Right renal cortex interstitium (tissue), 3 donors: ENCODE measurements at regions not wholly inside any gene's neighbourhood (a gene's known extent, or its start where the extent isn't known, plus 50 kb on each side); places are given as distances from the start of the nearest gene placed in this dataset.

Experiments
- DNase-seq, 3 donors: peaks; one replicate each; pipeline ENCODE4 v3.0.0-alpha.2; 2013; ENCODE audit warnings: low read depth in 3 of 3, low spot score in 2 of 3

- no peak for DNase-seq
These were observed 82.7 kb downstream of the THAP12 start for GRCh38 chr11:76298255-76298654.

DNA sequence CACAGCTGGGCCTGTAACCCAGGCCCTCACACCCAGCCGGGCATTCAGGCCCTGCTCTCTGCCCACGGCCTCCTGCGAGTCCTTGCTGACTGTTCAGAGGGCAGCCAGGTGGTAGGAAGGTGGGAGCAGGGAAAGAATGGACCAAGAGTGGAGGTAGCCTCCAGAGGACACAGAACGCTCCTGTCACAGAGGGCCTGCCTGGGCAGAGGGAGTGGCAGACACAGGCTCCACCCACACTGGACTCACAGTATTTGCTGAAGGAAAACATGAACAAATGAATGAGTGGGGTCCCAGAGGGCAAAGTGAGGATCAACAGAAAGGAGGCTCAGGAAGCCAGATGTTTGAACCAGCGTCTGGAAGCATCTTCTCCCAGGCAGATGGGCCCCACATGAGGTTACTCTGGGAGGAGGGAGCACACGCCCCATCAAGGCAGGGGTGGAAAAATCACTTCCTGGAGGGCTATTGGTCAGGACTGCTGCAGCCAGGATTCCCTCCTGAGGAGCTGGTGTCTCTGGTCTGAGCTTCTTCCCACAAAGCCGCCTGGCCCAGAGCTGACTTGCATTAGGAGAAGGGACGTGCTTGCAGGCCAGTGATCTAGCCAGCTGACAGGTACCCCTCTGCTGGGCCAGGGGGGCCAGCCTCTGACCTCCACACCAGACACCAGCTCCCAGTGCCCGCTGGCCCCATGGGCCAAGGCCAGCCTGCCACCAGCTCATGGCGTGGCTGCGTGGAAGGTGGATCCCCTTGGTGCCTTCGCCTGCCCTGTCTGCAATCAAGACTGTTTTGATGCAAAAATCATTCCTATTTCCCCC lies 84.0 kb downstream of the THAP12 start:
- no peak for DNase-seq

GRCh38 chr11:76293189-76293631 lies 86.9 kb upstream of the WNT11 start:
- DNase-seq = no peak

DNA sequence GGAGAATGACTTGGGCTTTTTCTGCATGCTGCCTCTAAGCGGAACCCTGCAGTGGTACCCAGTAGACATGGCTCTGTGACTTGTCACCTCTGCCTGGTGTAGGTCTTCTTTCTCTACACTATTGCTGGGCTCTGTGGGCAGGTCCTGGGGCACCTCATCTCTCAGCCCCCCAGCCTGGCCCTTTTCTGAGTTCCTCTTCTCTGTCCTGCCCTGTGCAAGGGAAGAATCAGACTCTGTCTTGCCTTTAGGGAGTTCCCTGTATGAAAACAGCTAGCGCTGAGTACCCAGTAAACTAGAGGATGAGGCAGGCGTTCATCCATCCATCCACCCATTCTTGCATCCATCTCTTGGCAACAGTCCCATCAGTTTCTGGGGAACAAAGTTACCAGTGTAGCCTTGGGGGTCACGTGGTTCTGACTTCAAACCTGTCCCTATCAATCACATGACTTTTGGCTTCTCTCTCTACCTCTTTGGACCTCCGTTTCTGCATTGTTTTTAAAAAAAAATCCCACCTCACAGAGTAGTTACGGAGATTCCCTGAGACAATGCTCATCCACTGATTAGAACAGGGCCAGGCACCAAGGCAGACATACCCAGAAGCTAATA lies 86.4 kb upstream of the WNT11 start:
- DNase-seq = no peak

DNA sequence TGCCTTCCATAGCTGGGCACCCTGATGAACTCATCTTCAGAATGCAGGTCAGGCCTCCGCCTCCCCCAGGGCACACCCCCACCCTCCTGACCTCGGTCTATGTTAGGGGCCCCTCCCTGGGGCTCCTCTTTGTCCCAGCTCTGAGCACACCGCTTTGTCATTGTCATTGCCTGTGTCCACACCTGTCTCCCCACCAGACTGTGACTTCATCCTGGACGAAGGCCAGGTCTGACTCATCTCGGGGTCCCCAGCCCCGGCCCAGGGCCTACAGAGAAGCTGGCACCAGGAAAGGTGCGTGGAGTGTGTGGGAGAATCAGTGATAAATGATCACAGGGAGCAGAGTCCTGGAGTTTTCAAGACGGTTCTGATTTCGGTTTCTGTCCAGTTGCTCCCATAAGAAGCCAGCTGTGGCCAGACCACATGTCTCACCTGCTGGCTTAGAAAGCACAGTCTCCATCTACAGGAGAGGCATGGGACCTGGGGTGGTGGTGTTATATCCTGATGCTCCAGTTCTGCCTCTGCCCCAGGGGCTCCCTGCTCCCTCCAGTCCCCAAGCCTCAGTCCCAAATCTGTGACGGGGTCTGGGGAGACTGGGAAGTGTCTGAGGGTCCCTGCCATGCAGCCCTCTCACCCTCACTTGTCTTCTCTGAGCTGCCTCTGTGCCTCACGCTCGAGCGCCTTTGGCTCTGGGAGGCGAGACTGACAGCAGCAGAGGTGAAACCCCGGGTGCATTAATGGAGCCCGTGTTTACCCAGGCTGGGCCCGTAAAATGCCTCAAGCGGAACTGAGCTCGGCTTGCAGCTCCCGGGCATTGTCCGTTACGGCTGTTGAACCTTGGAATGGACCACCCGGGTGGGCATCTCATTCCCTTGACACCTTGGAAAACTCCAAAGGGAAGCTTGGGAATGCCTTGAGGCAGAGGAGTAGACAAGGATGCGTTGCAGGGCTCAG lies 85.5 kb upstream of the WNT11 start:
- peak in 2 of 3 donors; percentile 29 to 69 for DNase-seq

- DNase-seq = no peak
These were observed 82.1 kb upstream of the WNT11 start for GRCh38 chr11:76288166-76288980.

DNA sequence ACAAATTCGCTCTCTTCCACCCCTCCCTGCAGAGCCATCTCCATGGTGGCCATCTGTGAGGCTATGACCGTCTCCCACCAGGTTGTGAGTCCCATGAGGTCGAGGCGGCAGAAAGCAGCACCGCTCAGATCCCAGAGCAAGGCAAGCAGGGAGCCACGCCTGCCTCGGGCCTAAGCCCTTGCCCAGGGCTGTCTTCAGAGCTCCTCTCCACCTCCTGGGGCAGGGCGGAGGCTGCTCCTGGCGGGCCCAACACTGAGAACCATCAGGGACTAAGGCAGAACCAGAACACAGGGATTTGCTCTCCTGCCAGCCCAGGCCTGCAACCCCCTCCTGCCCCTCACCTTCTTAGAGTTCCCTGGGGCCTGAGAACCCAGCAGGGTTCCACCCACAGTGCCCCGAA lies 80.9 kb upstream of the WNT11 start:
- DNase-seq = no peak

DNA sequence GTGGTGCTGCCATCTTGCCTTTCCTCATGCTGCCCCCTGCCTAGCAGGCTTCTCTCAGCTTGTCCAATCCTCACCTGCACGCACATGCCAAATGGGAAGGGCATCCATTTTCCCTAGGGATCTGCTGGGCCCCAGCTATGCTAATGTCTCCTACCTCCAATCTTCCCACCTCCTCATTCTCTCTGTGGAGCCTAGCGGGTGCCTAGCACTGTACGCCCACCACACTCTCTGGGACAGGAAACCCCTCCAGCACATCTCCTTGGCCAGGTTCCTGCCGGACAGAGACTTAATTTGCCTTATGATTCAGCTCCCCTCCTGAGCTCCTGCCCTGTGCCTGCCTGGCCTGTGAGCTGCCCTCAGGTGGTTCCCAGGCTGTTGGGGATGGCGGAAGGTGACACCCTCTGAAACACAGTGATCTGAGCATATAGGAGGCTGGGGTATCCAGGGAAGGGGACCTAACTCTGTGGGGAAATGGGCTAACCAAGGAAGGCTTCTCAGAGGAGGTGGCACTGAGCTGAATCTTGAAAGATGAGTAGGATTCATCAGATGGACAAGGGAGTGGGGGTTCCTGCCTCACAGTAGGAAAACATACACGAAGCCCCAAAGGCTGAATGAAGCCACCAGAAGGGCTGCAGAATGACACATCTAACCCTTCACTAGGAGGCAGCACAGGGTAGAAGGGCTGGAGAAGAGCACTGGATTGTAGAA lies 79.2 kb upstream of the WNT11 start:
- no peak for DNase-seq

- DNase-seq = no peak
These were observed 77.9 kb upstream of the WNT11 start for GRCh38 chr11:76284161-76284560.

- no peak for DNase-seq
These were observed 76.7 kb upstream of the WNT11 start for GRCh38 chr11:76282811-76283595.

DNA sequence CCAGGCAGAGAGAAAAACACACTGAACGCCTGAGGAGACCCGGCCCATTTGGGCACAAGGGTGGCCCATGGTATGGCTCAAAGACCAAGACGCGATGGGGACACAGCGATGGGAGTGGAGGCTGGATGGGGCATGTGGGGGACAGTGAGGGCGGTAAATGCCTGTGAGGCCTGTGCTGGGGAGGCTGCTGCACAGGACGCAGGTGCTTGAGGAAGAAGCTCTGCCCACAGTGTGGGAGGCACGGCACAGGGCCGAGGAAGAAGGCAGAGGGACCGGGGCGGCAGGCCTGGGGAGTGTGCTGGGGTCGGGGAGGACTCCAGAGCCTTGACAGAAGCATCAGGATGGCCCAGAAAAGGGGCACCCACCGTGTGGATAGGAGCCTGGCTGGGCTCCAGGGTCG lies 75.9 kb upstream of the WNT11 start:
- DNase-seq = no peak

GRCh38 chr11:76281558-76281906 lies 75.2 kb upstream of the WNT11 start:
- no peak for DNase-seq

DNA sequence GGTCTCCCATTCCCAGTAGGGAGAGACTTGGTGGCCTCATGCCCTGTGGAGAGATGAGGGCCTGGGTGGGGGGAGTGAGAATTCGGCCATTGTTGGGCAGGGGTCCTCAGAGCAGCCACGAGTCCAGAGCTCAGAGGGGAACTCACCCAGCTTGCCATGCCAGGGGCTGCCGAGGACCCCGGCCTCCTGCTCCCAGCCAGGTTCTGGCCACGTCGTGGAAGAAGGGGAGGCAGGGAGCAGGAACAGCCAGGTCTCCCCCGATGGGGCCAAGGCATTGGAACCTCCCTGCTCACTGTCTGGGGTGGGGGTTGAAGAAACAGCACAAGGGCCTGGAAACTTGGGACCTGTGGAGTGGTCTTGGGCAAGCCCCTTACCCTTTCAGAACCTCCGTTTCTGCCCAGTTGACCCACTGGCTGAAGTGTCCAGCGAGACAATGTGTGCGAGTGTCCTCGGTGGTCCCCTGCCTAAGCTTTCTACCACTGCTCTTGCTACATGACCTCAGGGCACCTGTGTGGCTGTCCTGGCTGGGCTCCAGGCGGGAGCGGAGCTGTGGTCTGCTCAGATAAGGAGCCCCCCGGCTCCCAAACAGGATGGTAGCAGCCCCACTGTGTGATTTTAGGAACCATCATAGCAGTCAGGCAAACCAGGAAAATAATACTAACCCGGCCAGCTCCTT lies 74.7 kb upstream of the WNT11 start:
- no peak for DNase-seq

DNA sequence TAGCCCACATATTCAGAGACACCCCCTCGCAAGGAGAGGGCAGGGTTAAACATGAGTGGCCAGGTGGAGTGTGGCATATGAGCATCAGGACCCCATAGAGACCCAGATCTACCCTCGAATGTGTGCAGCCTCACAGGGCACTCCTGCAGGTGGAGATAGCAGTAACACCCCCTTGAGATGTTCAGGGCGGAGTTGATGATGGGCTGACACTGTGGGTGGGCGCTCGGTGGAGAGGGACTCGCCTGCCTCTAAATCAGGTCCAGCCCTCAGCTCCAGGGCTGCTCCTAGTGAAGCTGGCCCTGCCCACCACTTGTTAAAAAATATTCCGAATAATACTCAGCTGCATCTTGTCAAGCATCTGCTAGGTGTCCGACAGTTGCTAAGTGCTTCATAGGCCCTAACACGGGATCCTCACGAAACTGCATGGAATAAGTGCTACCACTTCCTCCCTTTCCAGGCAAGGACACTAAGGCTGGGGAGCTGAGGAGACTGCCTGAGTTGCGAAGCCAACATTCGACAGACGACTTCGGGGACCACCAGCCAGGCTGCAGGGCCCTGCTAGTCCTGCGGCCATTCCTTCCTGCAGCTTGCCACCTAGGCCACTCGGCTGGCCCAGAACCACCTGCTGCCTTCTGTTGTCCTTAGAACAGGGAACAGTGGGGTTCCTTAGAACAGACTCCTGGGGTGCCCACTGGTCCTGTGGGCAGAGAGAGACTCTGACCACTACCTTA lies 74.0 kb upstream of the WNT11 start:
- DNase-seq = no peak

- DNase-seq = no peak
These were observed 73.3 kb upstream of the WNT11 start for GRCh38 chr11:76279646-76280045.

GRCh38 chr11:76279038-76279437 lies 72.7 kb upstream of the WNT11 start:
- DNase-seq = no peak

DNA sequence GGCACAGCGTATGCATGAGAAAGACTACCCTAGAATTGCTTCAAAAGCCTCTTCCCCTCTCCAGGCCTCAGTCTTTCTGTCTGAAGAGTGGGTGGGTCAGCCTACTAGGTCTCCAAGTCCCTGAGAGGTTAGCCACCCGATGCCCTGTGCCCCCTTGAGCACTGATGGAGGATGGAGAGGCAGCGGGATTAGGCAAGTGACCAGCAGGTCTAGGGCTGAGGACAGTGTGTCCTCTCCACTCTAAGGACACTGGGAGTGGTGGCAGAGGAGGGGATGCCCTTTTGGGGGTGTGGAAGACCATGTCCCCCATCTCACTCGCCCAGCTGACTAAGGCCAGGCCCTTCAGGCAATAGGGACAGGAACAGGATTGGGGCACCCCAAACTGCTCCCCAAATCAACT lies 72.2 kb upstream of the WNT11 start:
- no peak for DNase-seq
